Stimulated activated CD8-positive, alpha-beta memory T cell treated with anti-CD3 and anti-CD28 coated beads, Interleukin-2, amount 100 ng/mL, for 48 hours (primary cell): ENCODE measurements at regions not wholly inside any gene's neighbourhood (a gene's known extent, or its start where the extent isn't known, plus 50 kb on each side); places are given as distances from the start of the nearest gene placed in this dataset.
"Not testable (repeated sequence)": the region's sequence is repeated elsewhere in the genome, so short reads cannot be mapped to it uniquely, and the experiment has no call there.

Source experiments
- DNase-seq, 2 donors: peaks; one replicate each; pipeline ENCODE4 v3.0.0-alpha.2; 2020; ENCODE audit warnings: low read depth in 2 of 2

GRCh38 chr3:20256144-20256543 is 70.1 kb upstream of the SGO1 start:
- no peak for DNase-seq

- DNase-seq, result no peak
These were observed 68.5 kb upstream of the SGO1 start for GRCh38 chr3:20254268-20255117.

DNA sequence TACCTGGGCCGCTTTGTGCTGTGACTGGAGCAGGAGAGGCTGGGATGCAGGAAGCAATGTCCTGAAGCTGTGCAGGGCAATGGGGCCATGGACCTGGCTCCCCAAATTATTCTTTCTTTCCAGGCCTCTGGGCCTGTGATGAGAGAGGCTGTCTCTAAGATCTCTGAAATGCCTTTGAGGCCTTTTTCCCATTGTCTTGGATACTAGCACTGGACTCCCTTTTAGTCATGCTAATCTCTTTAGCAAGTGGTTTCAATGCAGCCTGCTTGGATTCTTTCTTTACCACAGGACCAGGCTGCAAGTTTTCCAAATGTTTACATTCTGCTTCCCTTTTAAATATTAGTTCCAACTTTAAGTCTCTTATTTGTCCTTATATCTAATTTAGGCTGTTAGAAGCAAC is 64.8 kb upstream of the SGO1 start:
- DNase-seq, result no peak

DNA sequence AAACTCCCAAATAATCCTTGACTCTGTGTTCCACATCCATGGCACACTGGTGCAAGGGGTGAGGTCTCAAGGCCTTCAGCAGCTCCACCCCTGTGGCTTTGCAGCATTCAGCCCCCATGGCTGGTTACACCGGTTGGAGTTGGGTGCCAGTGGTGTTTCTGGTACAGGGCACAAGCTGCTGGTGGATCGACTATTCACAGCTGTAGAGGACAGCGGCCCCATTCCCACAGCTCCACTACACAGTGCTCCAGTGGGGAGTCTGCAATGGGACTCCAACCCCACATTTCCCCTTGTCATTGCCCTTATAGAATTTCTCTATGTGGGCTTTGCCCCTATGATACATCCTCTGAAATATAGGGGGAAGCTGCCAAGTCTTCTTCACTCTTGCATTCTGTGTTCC is 64.3 kb upstream of the SGO1 start:
- DNase-seq, result no peak

DNA sequence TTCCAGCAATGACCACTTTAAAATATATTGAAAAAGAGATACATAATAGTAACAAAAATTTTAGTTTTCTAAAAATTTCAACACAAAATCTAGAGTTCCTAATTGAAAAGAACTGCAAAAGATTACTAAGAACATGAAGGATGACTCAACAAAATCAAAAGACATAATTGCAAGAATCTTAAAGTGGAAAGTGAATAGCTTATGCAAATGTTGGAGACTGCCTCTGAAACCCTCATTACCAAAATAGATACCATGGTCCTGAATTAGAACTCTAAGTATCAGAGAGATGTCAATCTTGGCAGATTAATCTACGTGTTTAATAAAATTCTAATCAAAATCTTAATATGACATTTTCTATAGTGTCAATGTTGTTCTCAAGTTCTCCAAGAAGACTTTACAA is 60.7 kb upstream of the SGO1 start:
- no peak for DNase-seq

- DNase-seq, result no peak
These were observed 59.8 kb upstream of the SGO1 start for GRCh38 chr3:20245781-20246180.

DNA sequence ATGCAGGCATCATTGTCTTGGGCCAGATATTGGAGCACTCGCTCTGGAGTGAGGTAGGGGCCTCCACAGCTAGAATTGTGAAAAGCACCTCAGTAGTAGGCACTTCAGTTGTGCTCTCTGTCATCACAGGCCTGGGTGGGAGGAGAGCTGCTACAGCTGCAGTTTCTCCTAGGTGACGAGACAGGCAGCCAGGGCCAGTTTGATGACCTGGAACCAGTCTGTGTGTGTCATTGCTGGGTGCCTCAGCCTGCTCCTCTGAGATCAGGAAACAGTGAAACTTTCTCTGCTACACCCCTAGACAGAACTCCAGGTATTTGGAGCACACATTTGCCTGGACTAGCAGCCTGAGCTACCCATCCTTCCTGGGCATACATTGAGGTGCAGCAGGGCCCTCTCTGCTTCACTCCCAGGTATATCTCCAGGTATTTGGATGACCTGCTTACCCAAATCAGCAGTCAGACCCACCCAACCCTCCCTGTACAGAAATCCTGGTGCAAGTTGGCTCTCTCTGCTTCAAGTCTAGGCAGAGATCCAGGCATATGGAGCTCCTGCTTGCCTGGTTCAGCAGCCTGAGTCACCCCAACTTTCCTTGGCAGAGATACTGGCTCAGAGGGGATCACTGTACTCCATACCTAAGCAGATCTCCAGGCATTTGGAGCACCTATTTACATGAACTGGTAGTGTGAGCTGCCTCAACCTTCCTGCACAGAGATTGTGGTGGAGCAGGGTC is 54.3 kb upstream of the SGO1 start:
- DNase-seq, result no peak

DNA sequence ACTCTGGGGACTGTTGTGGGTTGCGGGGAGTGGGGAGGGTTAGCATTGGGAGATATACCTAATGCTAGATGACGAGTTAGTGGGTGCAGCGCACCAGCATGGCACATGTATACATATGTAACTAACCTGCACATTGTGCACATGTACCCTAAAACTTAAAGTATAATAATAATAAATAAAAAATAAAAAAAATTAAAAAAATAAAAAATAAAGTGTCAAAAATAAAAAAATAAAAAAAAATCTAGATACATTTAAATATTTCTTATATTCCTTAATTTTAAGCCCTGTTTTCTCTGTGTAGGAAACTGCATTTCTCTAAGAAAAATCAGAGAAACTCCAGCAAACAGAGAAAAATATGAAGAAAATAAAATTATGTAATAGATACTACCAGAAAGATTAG is 52.2 kb upstream of the SGO1 start:
- not testable (repeated sequence) for DNase-seq

DNA sequence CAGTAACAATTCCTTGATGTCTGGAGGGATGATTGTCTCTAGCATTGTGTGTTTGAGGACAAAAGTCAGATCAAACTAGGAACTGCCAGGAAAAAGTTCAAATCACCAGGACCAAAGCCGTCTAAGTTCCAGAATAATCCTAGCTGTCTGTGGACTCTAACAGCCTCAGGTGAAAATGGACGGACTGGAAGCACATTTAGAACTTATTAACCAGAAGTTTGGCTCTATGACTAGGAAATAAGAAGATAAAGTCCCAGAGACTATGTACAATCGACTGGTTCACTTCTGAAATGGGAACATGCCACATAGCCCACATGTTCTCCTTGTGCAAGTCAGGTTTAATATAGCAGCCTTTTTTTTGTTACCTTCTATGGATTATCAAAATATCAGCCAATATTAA is 50.6 kb upstream of the SGO1 start:
- DNase-seq, result no peak
